ENCODE measurements at regions not wholly inside any gene's neighbourhood (a gene's known extent, or its start where the extent isn't known, plus 50 kb on each side); places are given as distances from the start of the nearest gene placed in this dataset.

GRCh38 chr2:191782351-191782750, 64.5 kb downstream of the CAVIN2 start:
- H3K4me3 ChIP-seq (ENCODE audit: low read depth, low read length) = no peak overlapping the region
- TF ChIP-seq CTCF (IDR thresholded peaks at IDR 0.05; ENCODE audit: borderline replicate concordance, insufficient read depth, low read depth, low read length) = no peak

DNA sequence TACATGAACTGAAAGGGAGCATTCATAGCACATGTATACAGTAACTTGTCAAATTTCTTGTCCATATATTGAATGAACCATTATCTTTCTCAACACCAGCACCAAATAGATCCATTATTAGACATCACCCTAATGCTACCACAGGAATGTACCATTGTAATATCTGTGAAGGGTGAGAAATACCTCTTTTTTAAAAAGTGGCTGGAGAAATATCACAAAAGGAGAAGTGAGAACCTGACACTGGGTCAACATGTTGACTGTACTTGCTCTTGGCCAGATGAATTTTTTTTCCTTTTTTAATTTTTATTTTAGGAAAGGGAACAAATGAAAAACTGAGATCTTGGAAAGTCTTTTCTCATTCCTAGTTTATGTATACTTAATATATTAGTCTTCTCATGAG, 63.5 kb downstream of the CAVIN2 start:
- TF ChIP-seq CTCF (IDR thresholded peaks at IDR 0.05; ENCODE audit: borderline replicate concordance, insufficient read depth, low read depth, low read length) = no peak

More for the DNA sequence above, 63.5 kb downstream of the CAVIN2 start:
- no peak overlapping the region for H3K4me3 ChIP-seq (ENCODE audit: low read depth, low read length)

All from GM12875 (cell line).